Gastroesophageal sphincter (tissue), 3 donors: ENCODE measurements at regions not wholly inside any gene's neighbourhood (a gene's known extent, or its start where the extent isn't known, plus 50 kb on each side); places are given as distances from the start of the nearest gene placed in this dataset.

Experiments
- CTCF ChIP-seq, 4 experiments: fragments of 200-600 bp in 2 of 4; fragments of 450-650 bp in 2 of 4; sonication (generic) in 1 of 4; IDR thresholded peaks; one replicate each; pipeline ENCODE4 v1.5.1; 2017 to 2019; ENCODE audit warnings: antibody characterized with exemption in 4 of 4, mild to moderate bottlenecking in 2 of 4, moderate library complexity in 2 of 4
- POLR2A ChIP-seq, 2 donors: fragments of 450-650 bp; IDR thresholded peaks; one replicate each; pipeline ENCODE4 v1.6.1; 2017; ENCODE audit warnings: antibody characterized with exemption in 2 of 2, mild to moderate bottlenecking in 2 of 2, moderate library complexity in 1 of 2
- POLR2AphosphoS5 ChIP-seq: sonication (generic); formaldehyde crosslinking; IDR thresholded peaks from one replicate; pipeline ENCODE4 v1.6.1; 2017; ENCODE audit warnings: antibody characterized with exemption

- TF ChIP-seq CTCF (IDR thresholded peaks at IDR 0.05) (no peak), POLR2AphosphoS5 (no peak), POLR2A (IDR thresholded peaks at IDR 0.05) (no peak)
Observed at GRCh38 chr13:31903111-31903815, 128.3 kb upstream of the FRY start.
